GM19452 (cell line): ENCODE measurements at regions not wholly inside any gene's neighbourhood (a gene's known extent, or its start where the extent isn't known, plus 50 kb on each side); places are given as distances from the start of the nearest gene placed in this dataset.

Experiments used
- ATAC-seq: cut with Tn5 transposase; IDR thresholded peaks from one replicate; pipeline ENCODE4 v1.9.1; 2021; ENCODE audit not compliant: unreplicated experiment

DNA sequence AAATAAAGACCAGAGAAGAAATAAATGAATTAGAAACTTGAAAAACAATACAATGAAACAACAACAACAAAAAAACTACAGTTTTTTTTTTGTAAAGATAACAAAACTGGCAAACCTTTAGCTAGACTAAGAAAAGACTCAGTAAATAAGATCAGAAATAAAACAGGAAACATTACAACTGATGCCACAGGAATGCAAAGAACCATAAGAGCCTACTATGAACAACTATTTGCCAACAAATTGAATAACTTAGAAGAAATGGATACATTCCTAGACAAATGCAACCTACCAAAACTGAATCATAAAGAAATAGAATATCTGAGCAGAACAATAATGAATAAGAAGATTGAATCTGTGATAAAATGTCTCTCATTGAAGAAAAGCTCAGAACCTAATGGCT lies 742.0 kb downstream of the ADGRL2 start:
- no peak for ATAC-seq

- no peak for ATAC-seq
Observed at GRCh38 chr1:82542141-82542540, 741.4 kb downstream of the ADGRL2 start.

DNA sequence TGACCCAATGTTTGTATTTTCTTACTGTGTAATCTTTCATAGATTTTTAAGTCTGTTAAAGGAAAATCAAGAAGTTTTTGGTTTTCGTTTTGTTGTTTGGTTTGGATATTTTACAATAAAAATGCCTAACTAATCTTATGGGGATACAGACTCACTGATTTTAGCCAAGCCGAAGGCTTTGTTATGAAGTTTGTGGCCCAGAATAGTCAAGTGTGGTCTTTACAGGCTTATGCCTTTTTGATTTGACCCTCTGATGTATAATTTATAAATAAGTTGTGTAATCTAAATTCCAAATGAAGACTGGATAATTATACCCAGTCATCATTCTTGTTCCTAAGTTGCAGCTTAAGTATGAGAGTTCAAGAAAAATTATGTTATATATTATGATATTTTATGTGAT lies 739.3 kb downstream of the ADGRL2 start:
- ATAC-seq: no peak

GRCh38 chr1:82538876-82539275 lies 738.1 kb downstream of the ADGRL2 start:
- no peak for ATAC-seq

GRCh38 chr1:82534996-82535395 lies 734.3 kb downstream of the ADGRL2 start:
- ATAC-seq: no peak

GRCh38 chr1:82525378-82525777 lies 724.6 kb downstream of the ADGRL2 start:
- no peak for ATAC-seq

GRCh38 chr1:82520611-82521010 lies 719.9 kb downstream of the ADGRL2 start:
- no peak for ATAC-seq

GRCh38 chr1:82517586-82517985 lies 716.9 kb downstream of the ADGRL2 start:
- ATAC-seq: no peak

DNA sequence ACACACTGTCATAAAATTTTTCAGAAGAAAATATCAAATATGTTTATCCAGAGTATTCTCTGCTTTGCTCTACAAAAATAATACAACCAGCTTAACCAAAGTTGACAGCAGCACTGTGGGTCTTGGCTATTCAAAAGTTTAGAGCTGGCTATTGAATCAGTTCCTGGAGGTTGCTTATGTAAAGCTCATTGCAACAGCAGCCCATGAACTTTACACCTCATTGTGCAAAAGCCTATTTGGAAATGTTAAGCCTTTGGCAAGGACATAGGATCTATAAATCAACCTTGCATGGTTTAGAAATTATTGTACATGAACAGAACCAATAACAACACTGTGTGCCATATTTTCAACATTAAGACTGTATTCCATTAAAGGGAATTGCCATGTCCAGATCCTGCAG lies 714.9 kb downstream of the ADGRL2 start:
- ATAC-seq: no peak

DNA sequence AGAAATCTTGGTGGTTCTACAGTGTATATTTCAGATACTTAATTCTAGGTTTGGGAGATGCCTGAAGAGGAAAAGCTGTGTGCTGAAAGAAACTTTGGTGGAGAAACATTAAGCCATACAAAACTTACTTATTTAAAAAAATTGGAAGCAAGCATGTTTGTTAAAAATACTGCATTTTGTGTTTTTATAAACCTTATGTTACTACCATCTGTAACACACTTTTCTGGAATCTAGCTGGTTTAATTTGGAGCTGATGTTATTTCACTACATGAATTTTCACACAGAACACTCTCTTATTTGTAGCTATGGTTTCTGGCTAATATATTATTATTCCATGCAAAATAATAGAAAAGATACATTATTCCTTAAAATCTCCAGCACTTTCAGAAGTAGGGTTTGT lies 710.7 kb downstream of the ADGRL2 start:
- ATAC-seq: no peak

DNA sequence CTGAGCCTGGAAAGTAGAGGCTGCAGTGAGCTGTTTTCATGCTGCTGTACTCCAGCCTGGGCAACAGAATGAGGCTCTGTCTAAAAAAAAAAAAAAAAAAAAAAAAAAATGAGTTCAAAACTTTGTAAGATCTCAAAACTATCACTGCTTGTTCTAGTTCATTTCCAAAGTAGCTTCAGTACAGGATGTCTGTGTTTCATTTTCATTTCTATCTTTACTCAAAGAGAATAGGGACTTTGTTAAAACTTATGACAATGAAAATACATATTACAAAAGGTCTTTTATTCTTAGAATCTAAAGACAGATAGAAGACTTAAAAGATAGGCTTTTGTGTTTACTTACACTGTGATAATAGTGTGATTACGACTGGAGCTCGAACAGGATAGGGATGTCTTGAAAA lies 709.7 kb downstream of the ADGRL2 start:
- ATAC-seq: no peak

DNA sequence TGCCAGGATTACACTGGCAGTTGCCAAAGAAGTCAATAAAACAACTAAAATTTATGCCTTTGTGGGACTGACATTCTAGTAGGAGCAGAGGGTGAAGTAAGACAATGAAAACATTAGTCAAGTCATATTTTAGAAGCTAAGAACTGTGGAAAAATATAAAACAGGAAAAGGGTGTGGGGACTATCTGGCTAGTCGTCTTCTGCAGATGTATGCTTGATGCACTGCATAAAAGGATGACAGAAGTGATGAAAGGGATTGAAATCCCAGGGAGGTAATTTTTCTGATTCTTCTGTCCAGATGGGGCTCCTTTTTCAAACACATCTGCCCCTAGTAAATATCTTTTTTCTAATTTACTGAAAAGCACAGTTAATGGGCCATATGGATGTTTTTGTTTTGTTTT lies 706.3 kb downstream of the ADGRL2 start:
- no peak for ATAC-seq

DNA sequence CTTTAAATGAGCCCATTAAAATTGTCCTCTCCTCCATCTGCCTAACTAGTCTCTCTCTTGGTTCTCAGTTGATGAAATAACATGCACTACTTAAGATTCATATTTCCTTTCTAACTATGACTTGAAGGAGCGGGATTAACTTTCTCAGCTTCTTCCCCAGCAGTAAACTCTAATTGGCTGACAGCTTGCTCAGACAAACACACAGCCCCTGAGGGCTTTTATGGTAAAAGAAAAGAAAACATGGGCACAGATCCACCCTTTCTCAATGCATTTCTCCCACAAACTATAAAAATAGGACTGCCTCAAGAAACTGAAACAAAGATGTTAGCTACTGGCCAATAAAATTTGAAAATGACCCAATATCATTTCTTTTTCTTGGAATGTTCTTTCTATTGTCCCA lies 703.1 kb downstream of the ADGRL2 start:
- ATAC-seq: no peak

- ATAC-seq: no peak
Observed at GRCh38 chr1:82499022-82499421, 698.3 kb downstream of the ADGRL2 start.

- ATAC-seq: no peak
Observed at GRCh38 chr1:82494117-82494516, 693.4 kb downstream of the ADGRL2 start.

GRCh38 chr1:82492159-82492558 lies 691.4 kb downstream of the ADGRL2 start:
- ATAC-seq: no peak

- no peak for ATAC-seq
Observed at GRCh38 chr1:82491301-82492048, 690.7 kb downstream of the ADGRL2 start.

- ATAC-seq: no peak
Observed at GRCh38 chr1:82487778-82488177, 687.0 kb downstream of the ADGRL2 start.

- ATAC-seq: no peak
Observed at GRCh38 chr1:82486969-82487368, 686.2 kb downstream of the ADGRL2 start.

DNA sequence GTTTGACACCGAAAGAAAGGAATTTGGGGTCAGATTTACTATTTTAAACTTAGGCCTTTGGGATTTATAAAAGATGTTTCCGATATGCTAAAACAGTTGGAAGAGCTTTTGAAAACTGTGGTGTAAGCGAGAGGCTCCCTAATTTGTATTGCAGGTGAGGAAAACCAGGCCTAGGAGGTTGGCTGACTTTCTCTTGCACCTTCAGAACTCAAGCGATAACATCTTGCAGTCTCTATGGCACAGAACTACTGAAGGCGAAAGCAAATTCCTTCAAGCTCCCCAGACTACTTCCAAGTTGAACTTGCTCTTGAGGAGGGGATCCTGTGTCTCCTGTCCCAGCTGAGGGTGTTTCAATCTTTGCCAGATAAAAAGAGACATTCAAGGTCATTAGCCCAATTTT lies 685.7 kb downstream of the ADGRL2 start:
- ATAC-seq: no peak

DNA sequence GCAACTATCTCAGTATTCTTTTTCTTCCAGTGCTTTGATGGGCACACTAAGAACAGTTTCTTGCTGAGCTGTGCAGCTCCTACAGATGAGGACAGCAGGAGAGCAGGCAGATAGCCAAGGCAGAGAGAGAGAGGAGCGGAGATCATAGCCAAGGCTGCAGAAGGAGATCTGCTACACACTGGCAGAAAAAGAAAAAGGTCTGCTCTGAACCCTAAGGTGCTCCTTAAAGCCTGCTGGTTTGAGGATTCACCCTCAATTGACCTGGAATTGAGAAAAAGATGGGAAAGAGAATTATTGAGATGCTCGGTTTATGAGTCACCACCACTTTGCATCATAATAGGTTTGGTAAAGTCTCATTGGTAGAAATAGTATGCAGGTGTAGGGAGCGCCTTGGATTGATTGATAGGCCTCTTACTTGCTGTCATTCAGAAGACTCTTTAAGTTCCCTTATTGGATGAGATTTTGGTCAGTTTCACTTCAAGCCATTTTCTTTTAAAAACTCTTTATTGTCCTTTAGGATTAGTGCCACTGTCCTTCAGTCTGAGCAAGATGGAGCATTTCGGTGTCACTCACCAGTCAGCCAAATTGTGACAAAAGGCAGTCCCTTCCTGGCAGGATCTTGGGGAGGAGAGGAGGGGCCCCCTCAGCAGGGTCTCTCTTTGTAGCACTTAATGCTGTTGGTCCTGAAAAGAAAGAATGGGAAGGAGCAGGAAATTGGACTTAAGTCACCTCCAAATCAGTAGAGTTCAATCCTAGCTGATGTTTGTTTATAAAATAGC lies 685.0 kb downstream of the ADGRL2 start:
- no peak for ATAC-seq

- no peak for ATAC-seq
Observed at GRCh38 chr1:82483146-82483545, 682.4 kb downstream of the ADGRL2 start.

DNA sequence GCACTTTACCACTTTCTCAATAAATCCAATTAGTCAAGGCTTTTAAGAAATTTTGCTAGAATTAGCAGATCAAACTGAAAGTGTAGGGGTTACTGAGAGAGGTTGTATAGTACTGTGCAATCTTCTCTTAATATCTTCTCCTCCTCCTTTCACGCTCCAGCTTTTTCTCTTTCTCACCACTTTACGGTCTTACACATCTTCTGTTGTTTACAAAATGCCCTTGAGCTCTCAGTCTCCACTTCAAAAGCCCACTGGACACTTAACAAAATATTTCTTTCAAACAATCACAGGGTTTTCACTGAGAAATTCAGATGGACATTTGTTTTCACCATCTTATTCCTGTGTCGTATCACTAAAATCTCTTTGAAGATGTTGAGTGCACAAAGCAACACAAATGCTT lies 678.2 kb downstream of the ADGRL2 start:
- ATAC-seq: no peak
